Tibial artery (tissue), 4 donors: ENCODE measurements at regions not wholly inside any gene's neighbourhood (a gene's known extent, or its start where the extent isn't known, plus 50 kb on each side); places are given as distances from the start of the nearest gene placed in this dataset.

Experiments used
- DNase-seq, 2 donors: peaks; one replicate each; pipeline ENCODE4 v3.0.0-alpha.2; 2019
- H3K27ac ChIP-seq, 2 donors: fragments of 200-600 bp; sonication (generic) in 1 of 2; 1 replicate in 1 of 2; 2 replicates in 1 of 2; pipeline ENCODE4 v1.5.1; 2018 to 2019; ENCODE audit warnings: mild to moderate bottlenecking in 1 of 2
- H3K27me3 ChIP-seq, 2 donors: fragments of 200-600 bp; sonication (generic) in 1 of 2; one replicate each; pipeline versions ENCODE4 v1.5.1 to v1.6.0; 2016 to 2019
- H3K36me3 ChIP-seq, 3 donors: fragments of 200-600 bp; sonication (generic) in 2 of 3; one replicate each; pipeline ENCODE4 v1.5.1; 2016 to 2019; ENCODE audit warnings: mild to moderate bottlenecking in 2 of 3
- H3K4me1 ChIP-seq, 4 donors: fragments of 200-600 bp; sonication (generic) in 2 of 4; 1 replicate in 3 of 4; 2 replicates in 1 of 4; pipeline ENCODE4 v1.5.1; 2016 to 2019
- H3K4me3 ChIP-seq, 2 donors: fragments of 200-600 bp; sonication (generic) in 1 of 2; 1 replicate in 1 of 2; 2 replicates in 1 of 2; pipeline ENCODE4 v1.5.1; 2018 to 2019; ENCODE audit warnings: mild to moderate bottlenecking in 2 of 2
- H3K9me3 ChIP-seq, 3 donors: fragments of 200-600 bp; sonication (generic) in 1 of 3; one replicate each; pipeline ENCODE4 v1.5.1; 2016 to 2019
- intact Hi-C: fragments of 100-400 bp; cut with DNase I; formaldehyde crosslinking; loops from one replicate; pipeline ENCODE4 v1.15.0; 2023; ENCODE audit warnings: low total_unique reads
- TF ChIP-seq, protein P1 (sequence below), 2 experiments: fragments of 200-600 bp in 1 of 2; fragments of 450-650 bp in 1 of 2; IDR thresholded peaks; one replicate each; pipeline ENCODE4 v1.5.1; 2017 to 2019; ENCODE audit warnings: antibody characterized with exemption in 2 of 2, mild to moderate bottlenecking in 1 of 2, moderate library complexity in 1 of 2

- H3K9me3 ChIP-seq = no peaks in the 10 kb centered on the region
- intact Hi-C loops = no loop called here
- H3K27ac ChIP-seq = no peak overlapping the region
- no peaks in the 10 kb centered on the region for H3K36me3 ChIP-seq
- no peak for DNase-seq
- no peak overlapping the region for H3K4me3 ChIP-seq
- TF ChIP-seq, protein P1, sequence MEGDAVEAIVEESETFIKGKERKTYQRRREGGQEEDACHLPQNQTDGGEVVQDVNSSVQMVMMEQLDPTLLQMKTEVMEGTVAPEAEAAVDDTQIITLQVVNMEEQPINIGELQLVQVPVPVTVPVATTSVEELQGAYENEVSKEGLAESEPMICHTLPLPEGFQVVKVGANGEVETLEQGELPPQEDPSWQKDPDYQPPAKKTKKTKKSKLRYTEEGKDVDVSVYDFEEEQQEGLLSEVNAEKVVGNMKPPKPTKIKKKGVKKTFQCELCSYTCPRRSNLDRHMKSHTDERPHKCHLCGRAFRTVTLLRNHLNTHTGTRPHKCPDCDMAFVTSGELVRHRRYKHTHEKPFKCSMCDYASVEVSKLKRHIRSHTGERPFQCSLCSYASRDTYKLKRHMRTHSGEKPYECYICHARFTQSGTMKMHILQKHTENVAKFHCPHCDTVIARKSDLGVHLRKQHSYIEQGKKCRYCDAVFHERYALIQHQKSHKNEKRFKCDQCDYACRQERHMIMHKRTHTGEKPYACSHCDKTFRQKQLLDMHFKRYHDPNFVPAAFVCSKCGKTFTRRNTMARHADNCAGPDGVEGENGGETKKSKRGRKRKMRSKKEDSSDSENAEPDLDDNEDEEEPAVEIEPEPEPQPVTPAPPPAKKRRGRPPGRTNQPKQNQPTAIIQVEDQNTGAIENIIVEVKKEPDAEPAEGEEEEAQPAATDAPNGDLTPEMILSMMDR (IDR thresholded peaks at IDR 0.05) = no peak
- no peaks in the 10 kb centered on the region for H3K27me3 ChIP-seq
- no peaks in the 10 kb centered on the region for H3K4me1 ChIP-seq
Measured at GRCh38 chr2:78601113-78601512, 424.4 kb upstream of the REG3G start.

DNA sequence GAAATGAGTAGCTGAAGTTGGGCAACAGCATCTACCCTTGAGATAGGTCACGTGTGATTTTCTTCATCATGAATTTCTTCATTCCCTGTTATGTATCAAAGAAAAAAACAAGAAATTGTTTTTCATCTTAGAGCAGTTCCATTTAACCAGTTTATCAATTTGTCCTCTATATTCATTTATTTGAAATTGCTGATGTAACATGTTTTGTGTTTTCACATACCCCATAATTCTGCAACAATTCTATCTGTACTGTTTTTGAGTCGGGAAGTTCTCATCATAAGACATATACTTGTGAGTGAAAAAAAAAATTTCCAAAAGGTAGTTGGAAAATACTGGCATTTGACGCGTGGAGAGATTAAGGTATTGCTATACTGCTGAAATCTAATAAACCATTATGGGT, 422.6 kb upstream of the REG3G start:
- intact Hi-C loops = no loop called here
- Histone ChIP-seq H3K9me3 (no peaks in the 10 kb centered on the region), H3K27me3 (no peaks in the 10 kb centered on the region), H3K27ac (no peak overlapping the region), H3K36me3 (no peaks in the 10 kb centered on the region), H3K4me1 (no peaks in the 10 kb centered on the region), H3K4me3 (no peak overlapping the region)
- TF ChIP-seq, protein P1 (IDR thresholded peaks at IDR 0.05) = no peak
- no peak for DNase-seq

DNA sequence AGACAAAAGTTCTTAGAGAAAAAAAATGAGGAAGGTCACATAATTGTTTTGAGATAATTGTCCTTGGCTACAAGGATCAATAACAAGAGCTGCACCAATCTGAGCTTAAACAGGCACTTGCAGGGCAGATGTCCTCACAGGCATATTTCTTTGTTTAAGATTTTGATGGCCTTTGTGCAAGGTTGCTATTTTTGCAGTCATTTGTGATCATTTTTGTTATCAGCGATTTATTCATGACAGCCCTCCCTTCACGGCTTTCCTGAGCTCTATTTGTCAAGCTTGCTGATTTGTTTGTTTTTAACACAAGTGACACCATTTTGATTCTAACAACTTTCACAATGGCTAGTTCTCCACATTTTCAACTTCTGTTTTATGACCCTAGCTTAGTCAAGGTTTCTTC, 418.6 kb upstream of the REG3G start:
- TF ChIP-seq, protein P1 (IDR thresholded peaks at IDR 0.05) = no peak
- H3K27ac ChIP-seq = no peak overlapping the region
- H3K4me3 ChIP-seq = no peak overlapping the region
- DNase-seq = no peak
- no peaks in the 10 kb centered on the region for H3K27me3 ChIP-seq
- no peaks in the 10 kb centered on the region for H3K9me3 ChIP-seq
- intact Hi-C loops = no loop called here
- no peaks in the 10 kb centered on the region for H3K36me3 ChIP-seq
- no peaks in the 10 kb centered on the region for H3K4me1 ChIP-seq

DNA sequence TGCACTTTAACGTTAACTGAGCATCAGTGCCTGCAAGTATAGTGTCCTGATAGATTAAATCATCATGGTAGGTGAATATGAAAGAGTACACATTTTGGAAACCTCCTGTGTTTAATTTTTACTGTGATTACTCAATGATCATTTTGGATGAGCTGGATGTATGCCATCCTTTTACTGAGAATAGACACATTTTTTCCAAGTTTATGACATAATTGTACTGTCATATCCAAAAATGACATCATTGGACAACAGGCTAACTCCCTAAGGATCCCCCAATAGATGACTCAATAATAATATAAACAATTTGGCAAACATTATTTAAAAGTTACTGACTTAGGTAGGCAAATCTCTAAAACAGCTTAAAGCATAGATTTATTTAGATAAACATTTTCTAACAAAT, 410.8 kb upstream of the REG3G start:
- H3K9me3 ChIP-seq = no peaks in the 10 kb centered on the region
- no peak for DNase-seq
- intact Hi-C loops = no loop called here
- TF ChIP-seq, protein P1 (IDR thresholded peaks at IDR 0.05) = no peak
- H3K4me1 ChIP-seq = no peaks in the 10 kb centered on the region
- H3K36me3 ChIP-seq = no peaks in the 10 kb centered on the region
- no peaks in the 10 kb centered on the region for H3K27me3 ChIP-seq
- H3K4me3 ChIP-seq = no peak overlapping the region
- H3K27ac ChIP-seq = no peak overlapping the region

- no peaks in the 10 kb centered on the region for H3K36me3 ChIP-seq
- H3K27ac ChIP-seq = no peak overlapping the region
- no peak for DNase-seq
- H3K4me3 ChIP-seq = no peak overlapping the region
- no peaks in the 10 kb centered on the region for H3K27me3 ChIP-seq
- intact Hi-C loops = no loop called here
- H3K9me3 ChIP-seq = no peaks in the 10 kb centered on the region
- TF ChIP-seq, protein P1 (IDR thresholded peaks at IDR 0.05) = no peak
- H3K4me1 ChIP-seq = no peaks in the 10 kb centered on the region
Measured at GRCh38 chr2:78615956-78616355, 409.5 kb upstream of the REG3G start.

GRCh38 chr2:78634425-78634824, 391.1 kb upstream of the REG3G start:
- intact Hi-C loops = no loop called here
- TF ChIP-seq, protein P1 (IDR thresholded peaks at IDR 0.05) = no peak
- Histone ChIP-seq H3K27ac (no peak overlapping the region), H3K36me3 (no peaks in the 10 kb centered on the region), H3K9me3 (no peaks in the 10 kb centered on the region), H3K4me1 (no peaks in the 10 kb centered on the region), H3K4me3 (no peak overlapping the region), H3K27me3 (no peaks in the 10 kb centered on the region)
- no peak for DNase-seq
